ENCODE measurements at regions not wholly inside any gene's neighbourhood (a gene's known extent, or its start where the extent isn't known, plus 50 kb on each side); places are given as distances from the start of the nearest gene placed in this dataset.

DNA sequence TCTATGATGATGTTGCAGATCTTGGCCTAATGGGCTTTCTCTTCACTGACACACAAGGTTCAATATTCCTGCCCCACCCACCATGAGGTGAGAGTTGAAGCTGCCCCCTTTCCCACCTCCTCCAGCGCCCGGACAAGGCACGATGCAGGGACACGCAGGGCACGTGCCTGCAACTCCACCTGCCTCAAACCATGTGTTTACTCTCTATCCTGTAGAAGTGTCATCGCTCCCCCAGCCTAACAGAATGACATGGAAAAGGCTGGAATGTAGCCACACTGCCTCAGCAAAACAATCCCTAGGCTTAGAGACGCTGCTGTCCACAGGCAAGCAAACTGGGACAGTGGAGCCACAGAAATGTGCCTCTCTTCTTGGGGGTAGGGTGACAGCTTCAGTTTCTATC lies 92.9 kb upstream of the SOD1 start (continued):
- TF ChIP-seq ZBTB21 (CRISPR knock-in tag; IDR thresholded peaks at IDR 0.05; ENCODE audit: borderline replicate concordance) (no peak), ZNF263 (CRISPR knock-in tag; IDR thresholded peaks at IDR 0.05; ENCODE audit: low read depth) (no peak), ZNF138 (CRISPR knock-in tag; conservative IDR thresholded peaks at IDR 0.05) (no peak), RORB (CRISPR knock-in tag; IDR thresholded peaks at IDR 0.05) (no peak), NFATC4 (CRISPR knock-in tag; IDR thresholded peaks at IDR 0.05) (no peak)
- TF ChIP-seq, protein P1, sequence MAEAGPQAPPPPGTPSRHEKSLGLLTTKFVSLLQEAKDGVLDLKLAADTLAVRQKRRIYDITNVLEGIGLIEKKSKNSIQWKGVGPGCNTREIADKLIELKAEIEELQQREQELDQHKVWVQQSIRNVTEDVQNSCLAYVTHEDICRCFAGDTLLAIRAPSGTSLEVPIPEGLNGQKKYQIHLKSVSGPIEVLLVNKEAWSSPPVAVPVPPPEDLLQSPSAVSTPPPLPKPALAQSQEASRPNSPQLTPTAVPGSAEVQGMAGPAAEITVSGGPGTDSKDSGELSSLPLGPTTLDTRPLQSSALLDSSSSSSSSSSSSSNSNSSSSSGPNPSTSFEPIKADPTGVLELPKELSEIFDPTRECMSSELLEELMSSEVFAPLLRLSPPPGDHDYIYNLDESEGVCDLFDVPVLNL (CRISPR knock-in tag; IDR thresholded peaks at IDR 0.05; ENCODE audit: borderline replicate concordance, low read depth): no peak
- TF ChIP-seq, protein P2, sequence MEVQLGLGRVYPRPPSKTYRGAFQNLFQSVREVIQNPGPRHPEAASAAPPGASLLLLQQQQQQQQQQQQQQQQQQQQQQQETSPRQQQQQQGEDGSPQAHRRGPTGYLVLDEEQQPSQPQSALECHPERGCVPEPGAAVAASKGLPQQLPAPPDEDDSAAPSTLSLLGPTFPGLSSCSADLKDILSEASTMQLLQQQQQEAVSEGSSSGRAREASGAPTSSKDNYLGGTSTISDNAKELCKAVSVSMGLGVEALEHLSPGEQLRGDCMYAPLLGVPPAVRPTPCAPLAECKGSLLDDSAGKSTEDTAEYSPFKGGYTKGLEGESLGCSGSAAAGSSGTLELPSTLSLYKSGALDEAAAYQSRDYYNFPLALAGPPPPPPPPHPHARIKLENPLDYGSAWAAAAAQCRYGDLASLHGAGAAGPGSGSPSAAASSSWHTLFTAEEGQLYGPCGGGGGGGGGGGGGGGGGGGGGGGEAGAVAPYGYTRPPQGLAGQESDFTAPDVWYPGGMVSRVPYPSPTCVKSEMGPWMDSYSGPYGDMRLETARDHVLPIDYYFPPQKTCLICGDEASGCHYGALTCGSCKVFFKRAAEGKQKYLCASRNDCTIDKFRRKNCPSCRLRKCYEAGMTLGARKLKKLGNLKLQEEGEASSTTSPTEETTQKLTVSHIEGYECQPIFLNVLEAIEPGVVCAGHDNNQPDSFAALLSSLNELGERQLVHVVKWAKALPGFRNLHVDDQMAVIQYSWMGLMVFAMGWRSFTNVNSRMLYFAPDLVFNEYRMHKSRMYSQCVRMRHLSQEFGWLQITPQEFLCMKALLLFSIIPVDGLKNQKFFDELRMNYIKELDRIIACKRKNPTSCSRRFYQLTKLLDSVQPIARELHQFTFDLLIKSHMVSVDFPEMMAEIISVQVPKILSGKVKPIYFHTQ (CRISPR knock-in tag; IDR thresholded peaks at IDR 0.05): no peak
- TF ChIP-seq, protein P3, sequence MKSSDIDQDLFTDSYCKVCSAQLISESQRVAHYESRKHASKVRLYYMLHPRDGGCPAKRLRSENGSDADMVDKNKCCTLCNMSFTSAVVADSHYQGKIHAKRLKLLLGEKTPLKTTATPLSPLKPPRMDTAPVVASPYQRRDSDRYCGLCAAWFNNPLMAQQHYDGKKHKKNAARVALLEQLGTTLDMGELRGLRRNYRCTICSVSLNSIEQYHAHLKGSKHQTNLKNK (CRISPR knock-in tag; IDR thresholded peaks at IDR 0.05): no peak
- TF ChIP-seq, protein P4, sequence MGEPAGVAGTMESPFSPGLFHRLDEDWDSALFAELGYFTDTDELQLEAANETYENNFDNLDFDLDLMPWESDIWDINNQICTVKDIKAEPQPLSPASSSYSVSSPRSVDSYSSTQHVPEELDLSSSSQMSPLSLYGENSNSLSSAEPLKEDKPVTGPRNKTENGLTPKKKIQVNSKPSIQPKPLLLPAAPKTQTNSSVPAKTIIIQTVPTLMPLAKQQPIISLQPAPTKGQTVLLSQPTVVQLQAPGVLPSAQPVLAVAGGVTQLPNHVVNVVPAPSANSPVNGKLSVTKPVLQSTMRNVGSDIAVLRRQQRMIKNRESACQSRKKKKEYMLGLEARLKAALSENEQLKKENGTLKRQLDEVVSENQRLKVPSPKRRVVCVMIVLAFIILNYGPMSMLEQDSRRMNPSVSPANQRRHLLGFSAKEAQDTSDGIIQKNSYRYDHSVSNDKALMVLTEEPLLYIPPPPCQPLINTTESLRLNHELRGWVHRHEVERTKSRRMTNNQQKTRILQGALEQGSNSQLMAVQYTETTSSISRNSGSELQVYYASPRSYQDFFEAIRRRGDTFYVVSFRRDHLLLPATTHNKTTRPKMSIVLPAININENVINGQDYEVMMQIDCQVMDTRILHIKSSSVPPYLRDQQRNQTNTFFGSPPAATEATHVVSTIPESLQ (CRISPR knock-in tag; IDR thresholded peaks at IDR 0.05): no peak
- TF ChIP-seq, protein P5, sequence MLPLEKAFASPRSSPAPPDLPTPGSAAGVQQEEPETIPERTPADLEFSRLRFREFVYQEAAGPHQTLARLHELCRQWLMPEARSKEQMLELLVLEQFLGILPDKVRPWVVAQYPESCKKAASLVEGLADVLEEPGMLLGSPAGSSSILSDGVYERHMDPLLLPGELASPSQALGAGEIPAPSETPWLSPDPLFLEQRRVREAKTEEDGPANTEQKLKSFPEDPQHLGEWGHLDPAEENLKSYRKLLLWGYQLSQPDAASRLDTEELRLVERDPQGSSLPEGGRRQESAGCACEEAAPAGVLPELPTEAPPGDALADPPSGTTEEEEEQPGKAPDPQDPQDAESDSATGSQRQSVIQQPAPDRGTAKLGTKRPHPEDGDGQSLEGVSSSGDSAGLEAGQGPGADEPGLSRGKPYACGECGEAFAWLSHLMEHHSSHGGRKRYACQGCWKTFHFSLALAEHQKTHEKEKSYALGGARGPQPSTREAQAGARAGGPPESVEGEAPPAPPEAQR (CRISPR knock-in tag; IDR thresholded peaks at IDR 0.05): no peak

DNA sequence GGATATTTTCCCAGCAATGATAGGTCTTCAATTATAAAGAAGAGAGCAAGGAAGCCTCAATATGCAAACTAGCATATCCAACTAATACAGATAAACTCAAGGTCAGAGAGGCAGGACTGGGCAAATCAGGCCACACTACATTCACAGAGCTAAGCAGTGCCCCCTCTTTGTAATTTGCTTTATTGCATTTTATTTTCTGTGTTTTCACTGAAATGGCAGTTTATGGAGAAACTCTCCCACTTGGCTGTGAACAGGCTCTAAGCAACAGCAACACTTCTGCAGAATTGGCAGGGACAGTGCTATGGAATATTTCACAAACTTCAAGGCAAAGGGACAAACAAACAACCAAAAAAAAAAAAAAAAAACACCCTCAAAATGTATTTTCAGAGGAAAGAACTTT lies 93.4 kb upstream of the SOD1 start:
- Mint-ChIP-seq H3K36me3 (no peaks in the 10 kb centered on the region), H3K9me3 (no peaks in the 10 kb centered on the region), H3K27ac (peak overlapping the region; percentile 75; the same call in 1 of the 2 replicates), H3K27me3 (ENCODE audit: low read depth) (no peaks in the 10 kb centered on the region; the same call in 1 of the 2 replicates), H3K4me3 (no peak overlapping the region), H3K4me1 (peaks cover 36% of the 10 kb centered on the region)
- TF ChIP-seq, protein P6, sequence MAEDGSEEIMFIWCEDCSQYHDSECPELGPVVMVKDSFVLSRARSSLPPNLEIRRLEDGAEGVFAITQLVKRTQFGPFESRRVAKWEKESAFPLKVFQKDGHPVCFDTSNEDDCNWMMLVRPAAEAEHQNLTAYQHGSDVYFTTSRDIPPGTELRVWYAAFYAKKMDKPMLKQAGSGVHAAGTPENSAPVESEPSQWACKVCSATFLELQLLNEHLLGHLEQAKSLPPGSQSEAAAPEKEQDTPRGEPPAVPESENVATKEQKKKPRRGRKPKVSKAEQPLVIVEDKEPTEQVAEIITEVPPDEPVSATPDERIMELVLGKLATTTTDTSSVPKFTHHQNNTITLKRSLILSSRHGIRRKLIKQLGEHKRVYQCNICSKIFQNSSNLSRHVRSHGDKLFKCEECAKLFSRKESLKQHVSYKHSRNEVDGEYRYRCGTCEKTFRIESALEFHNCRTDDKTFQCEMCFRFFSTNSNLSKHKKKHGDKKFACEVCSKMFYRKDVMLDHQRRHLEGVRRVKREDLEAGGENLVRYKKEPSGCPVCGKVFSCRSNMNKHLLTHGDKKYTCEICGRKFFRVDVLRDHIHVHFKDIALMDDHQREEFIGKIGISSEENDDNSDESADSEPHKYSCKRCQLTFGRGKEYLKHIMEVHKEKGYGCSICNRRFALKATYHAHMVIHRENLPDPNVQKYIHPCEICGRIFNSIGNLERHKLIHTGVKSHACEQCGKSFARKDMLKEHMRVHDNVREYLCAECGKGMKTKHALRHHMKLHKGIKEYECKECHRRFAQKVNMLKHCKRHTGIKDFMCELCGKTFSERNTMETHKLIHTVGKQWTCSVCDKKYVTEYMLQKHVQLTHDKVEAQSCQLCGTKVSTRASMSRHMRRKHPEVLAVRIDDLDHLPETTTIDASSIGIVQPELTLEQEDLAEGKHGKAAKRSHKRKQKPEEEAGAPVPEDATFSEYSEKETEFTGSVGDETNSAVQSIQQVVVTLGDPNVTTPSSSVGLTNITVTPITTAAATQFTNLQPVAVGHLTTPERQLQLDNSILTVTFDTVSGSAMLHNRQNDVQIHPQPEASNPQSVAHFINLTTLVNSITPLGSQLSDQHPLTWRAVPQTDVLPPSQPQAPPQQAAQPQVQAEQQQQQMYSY (CRISPR knock-in tag; IDR thresholded peaks at IDR 0.05): no peak
- TF ChIP-seq OVOL2 (CRISPR knock-in tag; IDR thresholded peaks at IDR 0.05; ENCODE audit: borderline replicate concordance) (no peak), ATF1 (CRISPR knock-in tag; IDR thresholded peaks at IDR 0.05) (no peak), ZNF416 (CRISPR knock-in tag; IDR thresholded peaks at IDR 0.05) (no peak), NR1H2 (CRISPR knock-in tag; IDR thresholded peaks at IDR 0.05) (no peak), HMGA2 (CRISPR knock-in tag; IDR thresholded peaks at IDR 0.05) (no peak), SMAD4 (CRISPR knock-in tag; IDR thresholded peaks at IDR 0.05) (no peak)
- TF ChIP-seq, protein P2 (CRISPR knock-in tag; IDR thresholded peaks at IDR 0.05): no peak
- ChIA-PET CTCF (interaction anchor here (0.7 to 1.3 kb wide), 4 partner anchors 11 to 438 kb away, joined by 3 to 7 read pairs (median 5); no protein-coding TSS in a partner anchor), POLR2A (no interaction called here)
- no peak for DNase-seq (ENCODE audit: low spot score)
- ATAC-seq: peak; percentile 38; the same call in 1 of the 2 replicates

Measured in WTC11 (cell line).